Endothelial cell of umbilical vein (primary cell): ENCODE measurements at regions not wholly inside any gene's neighbourhood (a gene's known extent, or its start where the extent isn't known, plus 50 kb on each side); places are given as distances from the start of the nearest gene placed in this dataset.

Experiments
- BruUV-seq: library from RNA; stranded (reverse); fragments of 400-500 nt; replicated peaks from 2 replicates; lab custom pipeline; 2021; lab: Mats Ljungman, UMichigan
- CTCF ChIA-PET: fragments of 300-600, 350-600 bp; sonication (Branson Sonifier 250); formaldehyde crosslinking; loops from one replicate; lab custom pipeline; 2021; ENCODE audit warnings: antibody characterized with exemption, inconsistent platforms; lab: Charles Lee
- POLR2A ChIA-PET: fragments of 300-600, 350-600 bp; sonication (Branson Sonifier 250); formaldehyde crosslinking; loops from one replicate; lab custom pipeline; 2021; ENCODE audit warnings: antibody characterized with exemption, inconsistent platforms; lab: Charles Lee
- DNase-seq: peaks from one replicate; pipeline ENCODE4 v3.0.0-alpha.2; 2011; ENCODE audit warnings: low read depth, low spot score
- FAIRE-seq: peaks from 2 replicates; lab custom pipeline; 2011; peaks lifted over from hg19 to GRCh38; lab: Jason Lieb, UNC
- H2AFZ ChIP-seq: 2 replicates; pipeline ENCODE4 v1.6.0; 2012; ENCODE audit warnings: low read depth, low read length, control low read depth, inconsistent platforms
- H3K27ac ChIP-seq: 2 replicates; pipeline ENCODE4 v1.5.1; 2011; ENCODE audit warnings: low read depth, mild to moderate bottlenecking, control low read depth, low read length, moderate library complexity; ENCODE audit not compliant: insufficient read depth
- H3K27me3 ChIP-seq, 2 experiments: 2 replicates each; pipeline versions ENCODE4 v1.6.0 to v1.6.1; 2011; ENCODE audit warnings: low read length in 2 of 2, mixed read lengths in 1 of 2; ENCODE audit not compliant: control insufficient read depth in 2 of 2, insufficient read depth in 2 of 2
- H3K36me3 ChIP-seq, 2 experiments: 2 replicates in 1 of 2; 3 replicates in 1 of 2; pipeline ENCODE4 v1.5.1; 2011; ENCODE audit warnings: low read length in 2 of 2, mild to moderate bottlenecking in 1 of 2, moderate library complexity in 1 of 2; ENCODE audit not compliant: control insufficient read depth in 2 of 2, insufficient read depth in 2 of 2; ENCODE audit errors: extremely low read depth in 1 of 2
- H3K4me1 ChIP-seq: 3 replicates; pipeline ENCODE4 v1.5.1; 2011; ENCODE audit warnings: mild to moderate bottlenecking, low read length; ENCODE audit not compliant: control insufficient read depth, insufficient read depth; ENCODE audit errors: extremely low read depth
- H3K4me2 ChIP-seq: 2 replicates; pipeline ENCODE4 v1.6.1; 2011; ENCODE audit warnings: low read length, control low read depth, mixed read lengths; ENCODE audit not compliant: insufficient read depth
- H3K4me3 ChIP-seq, 3 experiments: fragments of 200-600 bp in 1 of 3; sonication (generic), shearing (Covaris generic) in 1 of 3; replicated peaks in 1 of 3; 2 replicates each; pipeline ENCODE4 v1.5.1; 2011 to 2016; ENCODE audit warnings: control low read depth in 3 of 3, low read length in 3 of 3, mild to moderate bottlenecking in 2 of 3, inconsistent platforms in 1 of 3, low read depth in 1 of 3, moderate library complexity in 1 of 3; ENCODE audit not compliant: insufficient read depth in 1 of 3
- H3K79me2 ChIP-seq: 2 replicates; pipeline ENCODE4 v1.6.0; 2012; ENCODE audit warnings: low read length, inconsistent platforms; ENCODE audit not compliant: control insufficient read depth, insufficient read depth
- H3K9ac ChIP-seq: replicated peaks from 2 replicates; pipeline ENCODE3; 2011; ENCODE audit warnings: low read length, control low read depth; ENCODE audit not compliant: insufficient read depth; ENCODE audit errors: extremely low read depth
- H3K9me1 ChIP-seq: replicated peaks from 3 replicates; pipeline ENCODE4 v1.6.0; 2011; ENCODE audit warnings: mild to moderate bottlenecking, low read length; ENCODE audit not compliant: control insufficient read depth, insufficient read depth; ENCODE audit errors: extremely low read depth
- H3K9me3 ChIP-seq: replicated peaks from 2 replicates; pipeline ENCODE4 v1.5.1; 2012; ENCODE audit warnings: low read length, inconsistent platforms; ENCODE audit not compliant: control insufficient read depth, insufficient read depth
- H4K20me1 ChIP-seq: replicated peaks from 2 replicates; pipeline ENCODE3; 2011; ENCODE audit warnings: mild to moderate bottlenecking, low read length; ENCODE audit not compliant: control insufficient read depth, insufficient read depth; ENCODE audit errors: extremely low read depth
- EZH2 ChIP-seq: IDR thresholded peaks from 2 replicates; pipeline ENCODE4 v1.6.1; 2012; ENCODE audit warnings: borderline replicate concordance, low read depth, mild to moderate bottlenecking, moderate library complexity, low read length, inconsistent platforms; ENCODE audit not compliant: severe bottlenecking
- FOS ChIP-seq: IDR thresholded peaks from 2 replicates; pipeline ENCODE4 v1.6.1; 2011; ENCODE audit warnings: mild to moderate bottlenecking, low read length, moderate library complexity, borderline replicate concordance; ENCODE audit not compliant: insufficient read depth
- GATA2 ChIP-seq: IDR thresholded peaks from 2 replicates; pipeline ENCODE4 v1.7.0; 2011; ENCODE audit warnings: low read depth, mild to moderate bottlenecking, moderate library complexity, mixed read lengths, low read length; ENCODE audit not compliant: insufficient read length, insufficient read depth
- JUN ChIP-seq: IDR thresholded peaks from 2 replicates; pipeline ENCODE4 v1.6.1; 2011; ENCODE audit warnings: borderline replicate concordance, low read depth; ENCODE audit not compliant: insufficient read length, insufficient read depth
- MYC ChIP-seq: IDR thresholded peaks from one replicate; pipeline ENCODE4 v1.6.1; 2011; ENCODE audit warnings: mild to moderate bottlenecking, low read depth, low read length
- POLR2A ChIP-seq: IDR thresholded peaks from 2 replicates; pipeline ENCODE4 v1.6.1; 2012; ENCODE audit warnings: low read depth, mild to moderate bottlenecking, control low read depth, low read length
- dilution Hi-C: fragments of 300-500 bp; cut with MboI; formaldehyde crosslinking; loops from one replicate; pipeline ENCODE4 v1.15.0; 2019; ENCODE audit warnings: low sequenced_read_pairs; ENCODE audit not compliant: extremely low pct_ligation_motif_present
- intact Hi-C: fragments of 100-400 bp; cut with micrococcal nuclease; formaldehyde crosslinking; loops from one replicate; pipeline ENCODE4 v1.10.0; 2022
- TF ChIP-seq, protein P1 (sequence below): IDR thresholded peaks from 2 replicates; pipeline ENCODE4 v1.6.1; 2011; ENCODE audit not compliant: insufficient read depth, insufficient read length
- TF ChIP-seq, protein P2 (sequence below), 2 donors: IDR thresholded peaks; 1 replicate in 1 of 2; 2 replicates in 1 of 2; pipeline ENCODE4 v1.5.1; 2011; ENCODE audit warnings: low read length in 2 of 2, mild to moderate bottlenecking in 2 of 2, moderate library complexity in 2 of 2, control low read depth in 1 of 2, inconsistent platforms in 1 of 2, low read depth in 1 of 2; ENCODE audit not compliant: insufficient read depth in 1 of 2; ENCODE audit errors: extremely low read depth in 1 of 2

DNA sequence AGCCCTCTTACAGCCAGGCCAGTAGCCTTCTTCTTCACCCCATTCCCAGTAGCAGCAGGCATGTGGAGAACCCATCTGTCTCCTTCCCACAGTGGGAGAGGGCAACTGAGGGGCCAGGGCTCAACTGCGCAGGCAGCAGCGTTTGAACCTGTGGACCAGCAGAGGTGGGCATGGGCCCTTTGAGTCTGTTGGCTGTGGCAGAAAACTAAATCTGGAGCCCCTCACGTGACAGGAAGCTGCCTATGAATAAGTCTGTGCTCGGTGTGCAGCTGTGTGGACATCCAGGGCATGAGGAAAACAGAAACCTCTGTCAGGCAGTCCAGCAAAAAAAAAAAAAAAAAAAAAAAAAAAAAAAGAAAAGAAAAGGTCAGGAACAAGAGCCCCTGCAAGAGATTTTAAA lies 189.2 kb upstream of the NR3C1 start:
- intact Hi-C loops = loop anchor here (10.0 kb wide), 2 partner anchors 188 to 552 kb away; partner anchors contain the start of gene NR3C1
- POLR2A ChIA-PET = interaction anchor here (0.7 kb wide), 1 partner anchor 263 kb away, joined by 3 read pairs; no protein-coding TSS in a partner anchor
- TF ChIP-seq JUN (no peak), GATA2 (no peak), FOS (peak; percentile 6), EZH2 (no peak), POLR2A (no peak), MYC (no peak)
- TF ChIP-seq, protein P1, sequence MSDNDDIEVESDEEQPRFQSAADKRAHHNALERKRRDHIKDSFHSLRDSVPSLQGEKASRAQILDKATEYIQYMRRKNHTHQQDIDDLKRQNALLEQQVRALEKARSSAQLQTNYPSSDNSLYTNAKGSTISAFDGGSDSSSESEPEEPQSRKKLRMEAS = peak; percentile 56
- TF ChIP-seq, protein P2, sequence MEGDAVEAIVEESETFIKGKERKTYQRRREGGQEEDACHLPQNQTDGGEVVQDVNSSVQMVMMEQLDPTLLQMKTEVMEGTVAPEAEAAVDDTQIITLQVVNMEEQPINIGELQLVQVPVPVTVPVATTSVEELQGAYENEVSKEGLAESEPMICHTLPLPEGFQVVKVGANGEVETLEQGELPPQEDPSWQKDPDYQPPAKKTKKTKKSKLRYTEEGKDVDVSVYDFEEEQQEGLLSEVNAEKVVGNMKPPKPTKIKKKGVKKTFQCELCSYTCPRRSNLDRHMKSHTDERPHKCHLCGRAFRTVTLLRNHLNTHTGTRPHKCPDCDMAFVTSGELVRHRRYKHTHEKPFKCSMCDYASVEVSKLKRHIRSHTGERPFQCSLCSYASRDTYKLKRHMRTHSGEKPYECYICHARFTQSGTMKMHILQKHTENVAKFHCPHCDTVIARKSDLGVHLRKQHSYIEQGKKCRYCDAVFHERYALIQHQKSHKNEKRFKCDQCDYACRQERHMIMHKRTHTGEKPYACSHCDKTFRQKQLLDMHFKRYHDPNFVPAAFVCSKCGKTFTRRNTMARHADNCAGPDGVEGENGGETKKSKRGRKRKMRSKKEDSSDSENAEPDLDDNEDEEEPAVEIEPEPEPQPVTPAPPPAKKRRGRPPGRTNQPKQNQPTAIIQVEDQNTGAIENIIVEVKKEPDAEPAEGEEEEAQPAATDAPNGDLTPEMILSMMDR (IDR thresholded peaks at IDR 0.05; ENCODE audit: extremely low read depth in 1 of 2, insufficient read depth in 1 of 2, low read depth in 1 of 2, low read length in 2 of 2) = no peak

More for the DNA sequence above, 189.2 kb upstream of the NR3C1 start:
- no peaks in the 10 kb centered on the region for H3K36me3 ChIP-seq
- BruUV-seq = no TSS peak
- H3K9me3 ChIP-seq = no peaks in the 10 kb centered on the region
- CTCF ChIA-PET = interaction anchor here (0.8 to 1.1 kb wide), 2 partner anchors 106 to 188 kb away, joined by 3 read pairs; no protein-coding TSS in a partner anchor
- no peaks in the 10 kb centered on the region for H4K20me1 ChIP-seq
- H3K4me1 ChIP-seq = peaks cover 16% of the 10 kb centered on the region
- H3K4me3 ChIP-seq = no peak overlapping the region
- H3K4me2 ChIP-seq = no peak overlapping the region
- no peak overlapping the region for H3K27ac ChIP-seq
- H3K9ac ChIP-seq = no peak overlapping the region
- H3K79me2 ChIP-seq = no peaks in the 10 kb centered on the region
- peak overlapping the region; percentile 19 for H2AFZ ChIP-seq
- H3K9me1 ChIP-seq = no peaks in the 10 kb centered on the region
- dilution Hi-C loops = no loop called here
- no peaks in the 10 kb centered on the region for H3K27me3 ChIP-seq
- FAIRE-seq (peak; percentile 61), DNase-seq (peak; percentile 42)
